Adrenal gland (tissue), 5 donors: ENCODE measurements at regions not wholly inside any gene's neighbourhood (a gene's known extent, or its start where the extent isn't known, plus 50 kb on each side); places are given as distances from the start of the nearest gene placed in this dataset.

Experiments used
- CTCF ChIP-seq, 6 experiments: fragments of 450-650 bp in 4 of 6; fragments of 200-600 bp in 2 of 6; sonication (generic) in 1 of 6; IDR thresholded peaks; 1 replicate in 5 of 6; 2 replicates in 1 of 6; pipeline versions ENCODE4 v1.5.1 to v1.8.0; 2016 to 2021; ENCODE audit warnings: antibody characterized with exemption in 6 of 6, mild to moderate bottlenecking in 2 of 6, moderate library complexity in 1 of 6
- POLR2A ChIP-seq, 2 donors: fragments of 450-650 bp; IDR thresholded peaks; one replicate each; pipeline ENCODE4 v1.6.1; 2017; ENCODE audit warnings: antibody characterized with exemption in 2 of 2, mild to moderate bottlenecking in 2 of 2, moderate library complexity in 1 of 2
- donor health status: DM: no; HTN: no; CAD: no.

GRCh38 chrX:39222346-39223113 lies 421.3 kb downstream of the MID1IP1 start:
- TF ChIP-seq CTCF (IDR thresholded peaks at IDR 0.05) (no peak), POLR2A (IDR thresholded peaks at IDR 0.05) (no peak)
